ENCODE measurements at regions not wholly inside any gene's neighbourhood (a gene's known extent, or its start where the extent isn't known, plus 50 kb on each side); places are given as distances from the start of the nearest gene placed in this dataset.

GRCh38 chr11:97078443-97078842 is 688.6 kb downstream of the JRKL start (continued):
- no peak for TF ChIP-seq CTCF (conservative IDR thresholded peaks at IDR 0.05; ENCODE audit: low read depth in 2 of 2)
- TF ChIP-seq NANOG (IDR thresholded peaks at IDR 0.05; ENCODE audit: borderline replicate concordance), result no peak
- no peak for TF ChIP-seq ZNF331 (CRISPR knock-in tag; IDR thresholded peaks at IDR 0.05; ENCODE audit: low read depth)

GRCh38 chr11:97079244-97079643 is 689.4 kb downstream of the JRKL start:
- H3K9me2 ChIP-seq (ENCODE audit: insufficient read depth), result no peaks in the 10 kb centered on the region; the same call in 1 of the 2 replicates
- Mint-ChIP-seq H3K36me3 (ENCODE audit: low read depth) (no peaks in the 10 kb centered on the region), H3K9me3 (peaks cover 5% of the 10 kb centered on the region; the same call in 1 of the 3 replicates), H3K4me1 (no peaks in the 10 kb centered on the region), H3K4me3 (no peak overlapping the region), H3K27me3 (ENCODE audit: insufficient read depth, low read depth, poor library complexity) (no peaks in the 10 kb centered on the region), H3K27ac (no peak overlapping the region)
- no peaks in the 10 kb centered on the region for H3K27me3 ChIP-seq (ENCODE audit: insufficient read depth)
- H3K4me2 ChIP-seq, result no peak overlapping the region
- no peaks in the 10 kb centered on the region for H3K79me2 ChIP-seq (replicated peaks; ENCODE audit: insufficient read depth)
- no peak overlapping the region for H3K27ac ChIP-seq (ENCODE audit: low read depth)
- DNase-seq (ENCODE audit: low spot score), result no peak
- no peaks in the 10 kb centered on the region for H3K36me3 ChIP-seq (ENCODE audit: insufficient read depth)
- no peak overlapping the region for H3K4me3 ChIP-seq
- H2AFZ ChIP-seq, result no peak overlapping the region
- H4K20me1 ChIP-seq (replicated peaks; ENCODE audit: insufficient read depth), result no peaks in the 10 kb centered on the region
- no peaks in the 10 kb centered on the region for H3K4me1 ChIP-seq (ENCODE audit: insufficient read depth)
- no peak for ATAC-seq
- H3F3A ChIP-seq (replicated peaks; ENCODE audit: low read depth), result no peaks in the 10 kb centered on the region
- TF ChIP-seq STAT1 (IDR thresholded peaks at IDR 0.05; ENCODE audit: unreplicated experiment), result no peak
- TF ChIP-seq CREB1 (CRISPR knock-in tag; IDR thresholded peaks at IDR 0.05; ENCODE audit: low read depth), result no peak
- TF ChIP-seq JUNB (IDR thresholded peaks at IDR 0.05; ENCODE audit: unreplicated experiment), result no peak
- TF ChIP-seq CTCF (conservative IDR thresholded peaks at IDR 0.05; ENCODE audit: low read depth in 2 of 2), result no peak
- no peak for TF ChIP-seq EZH2 (IDR thresholded peaks at IDR 0.05; ENCODE audit: low read depth, unreplicated experiment)
- no peak for TF ChIP-seq ZNF114 (CRISPR knock-in tag; IDR thresholded peaks at IDR 0.05)
- TF ChIP-seq EZH2phosphoT487 (IDR thresholded peaks at IDR 0.05; ENCODE audit: unreplicated experiment), result no peak
- TF ChIP-seq REST (IDR thresholded peaks at IDR 0.05; ENCODE audit: unreplicated experiment), result no peak
- TF ChIP-seq ETS1 (IDR thresholded peaks at IDR 0.05), result no peak

Data from GM23338 (cell line).